ENCODE measurements at regions not wholly inside any gene's neighbourhood (a gene's known extent, or its start where the extent isn't known, plus 50 kb on each side); places are given as distances from the start of the nearest gene placed in this dataset.

- Histone ChIP-seq H4K91ac (ENCODE audit: low read depth, low read length, poor library complexity) (no peak overlapping the region), H3K9ac (ENCODE audit: low read depth, low read length, poor library complexity) (no peak overlapping the region), H2AK5ac (ENCODE audit: low read depth, low read length) (no peak overlapping the region), H2AFZ (ENCODE audit: low read length) (no peak overlapping the region), H3K23ac (ENCODE audit: low read depth, low read length, poor library complexity) (no peak overlapping the region), H3K36me3 (replicated peaks in 1 of 2; ENCODE audit: control insufficient read depth in 2 of 2, insufficient read depth in 2 of 2, low read length in 2 of 2) (no peaks in the 10 kb centered on the region), H2BK12ac (ENCODE audit: low read length) (no peak overlapping the region), H3K79me1 (ENCODE audit: low read depth, low read length) (no peaks in the 10 kb centered on the region), H3K14ac (ENCODE audit: low read length) (no peak overlapping the region), H3K4me2 (ENCODE audit: insufficient read depth, low read length, poor library complexity, severe bottlenecking) (no peak overlapping the region), H3K18ac (ENCODE audit: low read length) (no peak overlapping the region), H4K8ac (ENCODE audit: low read depth, low read length) (no peak overlapping the region), H3K4me3 (ENCODE audit: low read length in 2 of 2) (no peak overlapping the region), H3K4me1 (ENCODE audit: control insufficient read depth in 2 of 2, insufficient read depth in 1 of 2, low read depth in 1 of 2, low read length in 2 of 2) (no peaks in the 10 kb centered on the region), H3K4ac (ENCODE audit: low read length) (no peak overlapping the region), H3K27ac (replicated peaks; ENCODE audit: low read length) (no peak overlapping the region), H2BK15ac (ENCODE audit: low read length) (no peak overlapping the region), H3K9me3 (replicated peaks in 1 of 2; ENCODE audit: control insufficient read depth in 2 of 2, insufficient read depth in 1 of 2, low read depth in 1 of 2, low read length in 2 of 2) (no peaks in the 10 kb centered on the region), H2BK120ac (ENCODE audit: low read depth, low read length) (no peak overlapping the region), H3K27me3 (ENCODE audit: control insufficient read depth in 3 of 3, insufficient read depth in 3 of 3, low read depth in 1 of 3, low read length in 3 of 3) (no peaks in the 10 kb centered on the region), H2BK5ac (ENCODE audit: low read length) (no peak overlapping the region)
- DNase-seq (ENCODE audit: low spot score), result no peak
- no CpG with 5 or more reads among the region's 2 CpGs for WGBS, 2 donors (ENCODE audit: extremely low coverage in 2 of 2, insufficient read length in 2 of 2, insufficient replicate concordance in 1 of 2)
These were observed 1628.9 kb upstream of the AGA start for GRCh38 chr4:179071131-179071530.

GRCh38 chr4:179076865-179077264, 1634.6 kb upstream of the AGA start:
- Histone ChIP-seq H3K14ac (ENCODE audit: low read length) (no peak overlapping the region), H3K27ac (replicated peaks; ENCODE audit: low read length) (no peak overlapping the region), H2AFZ (ENCODE audit: low read length) (no peak overlapping the region), H3K4me1 (ENCODE audit: control insufficient read depth in 2 of 2, insufficient read depth in 1 of 2, low read depth in 1 of 2, low read length in 2 of 2) (no peaks in the 10 kb centered on the region), H2BK12ac (ENCODE audit: low read length) (no peak overlapping the region), H3K36me3 (replicated peaks in 1 of 2; ENCODE audit: control insufficient read depth in 2 of 2, insufficient read depth in 2 of 2, low read length in 2 of 2) (no peaks in the 10 kb centered on the region), H3K23ac (ENCODE audit: low read depth, low read length, poor library complexity) (no peak overlapping the region), H2BK5ac (ENCODE audit: low read length) (no peak overlapping the region), H3K79me1 (ENCODE audit: low read depth, low read length) (no peaks in the 10 kb centered on the region), H3K27me3 (ENCODE audit: control insufficient read depth in 3 of 3, insufficient read depth in 3 of 3, low read depth in 1 of 3, low read length in 3 of 3) (no peaks in the 10 kb centered on the region), H2BK15ac (ENCODE audit: low read length) (no peak overlapping the region), H4K91ac (ENCODE audit: low read depth, low read length, poor library complexity) (no peak overlapping the region), H3K9me3 (replicated peaks in 1 of 2; ENCODE audit: control insufficient read depth in 2 of 2, insufficient read depth in 1 of 2, low read depth in 1 of 2, low read length in 2 of 2) (no peaks in the 10 kb centered on the region), H3K4ac (ENCODE audit: low read length) (no peak overlapping the region), H3K4me2 (ENCODE audit: insufficient read depth, low read length, poor library complexity, severe bottlenecking) (no peak overlapping the region), H3K18ac (ENCODE audit: low read length) (no peak overlapping the region), H2BK120ac (ENCODE audit: low read depth, low read length) (no peak overlapping the region), H4K8ac (ENCODE audit: low read depth, low read length) (no peak overlapping the region), H3K4me3 (ENCODE audit: low read length in 2 of 2) (no peak overlapping the region), H3K9ac (ENCODE audit: low read depth, low read length, poor library complexity) (no peak overlapping the region), H2AK5ac (ENCODE audit: low read depth, low read length) (no peak overlapping the region)
- WGBS, 2 donors (ENCODE audit: extremely low coverage in 2 of 2, insufficient read length in 2 of 2, insufficient replicate concordance in 1 of 2), result no CpG with 5 or more reads among the region's 14 CpGs
- no peak for DNase-seq (ENCODE audit: low spot score)

- Histone ChIP-seq H3K27ac (replicated peaks; ENCODE audit: low read length) (no peak overlapping the region), H3K18ac (ENCODE audit: low read length) (no peak overlapping the region), H3K27me3 (ENCODE audit: control insufficient read depth in 3 of 3, insufficient read depth in 3 of 3, low read depth in 1 of 3, low read length in 3 of 3) (no peaks in the 10 kb centered on the region), H3K23ac (ENCODE audit: low read depth, low read length, poor library complexity) (no peak overlapping the region), H3K36me3 (replicated peaks in 1 of 2; ENCODE audit: control insufficient read depth in 2 of 2, insufficient read depth in 2 of 2, low read length in 2 of 2) (no peaks in the 10 kb centered on the region), H4K8ac (ENCODE audit: low read depth, low read length) (no peak overlapping the region), H2BK5ac (ENCODE audit: low read length) (no peak overlapping the region), H3K14ac (ENCODE audit: low read length) (no peak overlapping the region), H2BK15ac (ENCODE audit: low read length) (no peak overlapping the region), H3K9me3 (replicated peaks in 1 of 2; ENCODE audit: control insufficient read depth in 2 of 2, insufficient read depth in 1 of 2, low read depth in 1 of 2, low read length in 2 of 2) (no peaks in the 10 kb centered on the region), H2BK120ac (ENCODE audit: low read depth, low read length) (no peak overlapping the region), H3K4me3 (ENCODE audit: low read length in 2 of 2) (no peak overlapping the region), H2AFZ (ENCODE audit: low read length) (no peak overlapping the region), H3K4ac (ENCODE audit: low read length) (no peak overlapping the region), H4K91ac (ENCODE audit: low read depth, low read length, poor library complexity) (no peak overlapping the region), H3K4me2 (ENCODE audit: insufficient read depth, low read length, poor library complexity, severe bottlenecking) (no peak overlapping the region), H2BK12ac (ENCODE audit: low read length) (no peak overlapping the region), H3K79me1 (ENCODE audit: low read depth, low read length) (no peaks in the 10 kb centered on the region), H3K9ac (ENCODE audit: low read depth, low read length, poor library complexity) (no peak overlapping the region), H2AK5ac (ENCODE audit: low read depth, low read length) (no peak overlapping the region), H3K4me1 (ENCODE audit: control insufficient read depth in 2 of 2, insufficient read depth in 1 of 2, low read depth in 1 of 2, low read length in 2 of 2) (no peaks in the 10 kb centered on the region)
- WGBS, 2 donors (ENCODE audit: extremely low coverage in 2 of 2, insufficient read length in 2 of 2, insufficient replicate concordance in 1 of 2), result no CpG with 5 or more reads among the region's 4 CpGs
- peak; percentile 70 for DNase-seq (ENCODE audit: low spot score)
These were observed 1653.5 kb upstream of the AGA start for GRCh38 chr4:179095585-179096221.

GRCh38 chr4:179097741-179098140, 1655.5 kb upstream of the AGA start:
- DNase-seq (ENCODE audit: low spot score), result peak; percentile 66
- no peak overlapping the region for H3K14ac ChIP-seq (ENCODE audit: low read length)
- H4K8ac ChIP-seq (ENCODE audit: low read depth, low read length), result no peak overlapping the region
- no peak overlapping the region for H3K4me2 ChIP-seq (ENCODE audit: insufficient read depth, low read length, poor library complexity, severe bottlenecking)
- no peaks in the 10 kb centered on the region for H3K27me3 ChIP-seq (ENCODE audit: control insufficient read depth in 3 of 3, insufficient read depth in 3 of 3, low read depth in 1 of 3, low read length in 3 of 3)
- H3K9me3 ChIP-seq (replicated peaks in 1 of 2; ENCODE audit: control insufficient read depth in 2 of 2, insufficient read depth in 1 of 2, low read depth in 1 of 2, low read length in 2 of 2), result no peaks in the 10 kb centered on the region
- no peak overlapping the region for H2BK120ac ChIP-seq (ENCODE audit: low read depth, low read length)
- H3K4ac ChIP-seq (ENCODE audit: low read length), result no peak overlapping the region
- no peak overlapping the region for H2AFZ ChIP-seq (ENCODE audit: low read length)
- H3K4me3 ChIP-seq (ENCODE audit: low read length in 2 of 2), result no peak overlapping the region
- no peak overlapping the region for H3K27ac ChIP-seq (replicated peaks; ENCODE audit: low read length)
- no CpG with 5 or more reads among the region's 1 CpG for WGBS, 2 donors (ENCODE audit: extremely low coverage in 2 of 2, insufficient read length in 2 of 2, insufficient replicate concordance in 1 of 2)
- H2AK5ac ChIP-seq (ENCODE audit: low read depth, low read length), result no peak overlapping the region
- H3K4me1 ChIP-seq (ENCODE audit: control insufficient read depth in 2 of 2, insufficient read depth in 1 of 2, low read depth in 1 of 2, low read length in 2 of 2), result no peaks in the 10 kb centered on the region
- no peaks in the 10 kb centered on the region for H3K79me1 ChIP-seq (ENCODE audit: low read depth, low read length)
- H3K23ac ChIP-seq (ENCODE audit: low read depth, low read length, poor library complexity), result no peak overlapping the region
- no peak overlapping the region for H4K91ac ChIP-seq (ENCODE audit: low read depth, low read length, poor library complexity)
- H2BK5ac ChIP-seq (ENCODE audit: low read length), result no peak overlapping the region
- H3K9ac ChIP-seq (ENCODE audit: low read depth, low read length, poor library complexity), result no peak overlapping the region
- H2BK12ac ChIP-seq (ENCODE audit: low read length), result no peak overlapping the region
- H2BK15ac ChIP-seq (ENCODE audit: low read length), result no peak overlapping the region
- no peaks in the 10 kb centered on the region for H3K36me3 ChIP-seq (replicated peaks in 1 of 2; ENCODE audit: control insufficient read depth in 2 of 2, insufficient read depth in 2 of 2, low read length in 2 of 2)
- H3K18ac ChIP-seq (ENCODE audit: low read length), result no peak overlapping the region

Measured in neuronal stem cell (in vitro differentiated cells).